Prostate gland (tissue), 2 donors: ENCODE measurements at regions not wholly inside any gene's neighbourhood (a gene's known extent, or its start where the extent isn't known, plus 50 kb on each side); places are given as distances from the start of the nearest gene placed in this dataset.
"Not testable (repeated sequence)": the region's sequence is repeated elsewhere in the genome, so short reads cannot be mapped to it uniquely, and the experiment has no call there.

Experiments used
- DNase-seq: peaks from one replicate; pipeline ENCODE4 v3.0.0-alpha.2; 2019; ENCODE audit warnings: low spot score
- H3K27ac ChIP-seq, 2 donors: fragments of 200-600 bp; sonication (generic); 2 replicates each; pipeline ENCODE4 v1.5.1; 2017 to 2019
- H3K27me3 ChIP-seq: fragments of 200-600 bp; sonication (generic); replicated peaks from 2 replicates; pipeline ENCODE4 v1.5.1; 2019; ENCODE audit not compliant: insufficient read depth
- H3K36me3 ChIP-seq, 2 donors: fragments of 200-600 bp; sonication (generic); 1 replicate in 1 of 2; 2 replicates in 1 of 2; pipeline versions ENCODE4 v1.5.1 to v1.8.1; 2017 to 2019
- H3K4me1 ChIP-seq: fragments of 200-600 bp; sonication (generic); replicated peaks from 2 replicates; pipeline ENCODE4 v1.5.1; 2019
- H3K4me3 ChIP-seq, 2 donors: fragments of 200-600 bp; sonication (generic); 2 replicates each; pipeline ENCODE4 v1.5.1; 2017 to 2019
- H3K9me3 ChIP-seq: fragments of 200-600 bp; sonication (generic); 2 replicates; pipeline ENCODE4 v1.5.1; 2017
- POLR2A ChIP-seq: fragments of 450-650 bp; IDR thresholded peaks from one replicate; pipeline ENCODE4 v1.6.1; 2016; ENCODE audit warnings: antibody characterized with exemption, mild to moderate bottlenecking
- POLR2AphosphoS5 ChIP-seq: sonication (generic); formaldehyde crosslinking; IDR thresholded peaks from one replicate; pipeline ENCODE4 v1.6.1; 2017; ENCODE audit warnings: antibody characterized with exemption
- WGBS: methylation state at CpG from one replicate; pipeline ENCODE4 v1.1.5; 2018; 5-methylcytosine and 5-hydroxymethylcytosine counted together
- intact Hi-C: fragments of 100-400 bp; cut with DNase I; formaldehyde crosslinking; loops from one replicate; pipeline ENCODE4 v1.14.2; 2022
- TF ChIP-seq, protein P1 (sequence below), 4 experiments: fragments of 200-600 bp in 2 of 4; fragments of 450-650 bp in 2 of 4; sonication (generic) in 2 of 4; IDR thresholded peaks; 1 replicate in 3 of 4; 2 replicates in 1 of 4; pipeline ENCODE4 v1.5.1; 2016 to 2019; ENCODE audit warnings: antibody characterized with exemption in 4 of 4, mild to moderate bottlenecking in 2 of 4, moderate library complexity in 2 of 4

DNA sequence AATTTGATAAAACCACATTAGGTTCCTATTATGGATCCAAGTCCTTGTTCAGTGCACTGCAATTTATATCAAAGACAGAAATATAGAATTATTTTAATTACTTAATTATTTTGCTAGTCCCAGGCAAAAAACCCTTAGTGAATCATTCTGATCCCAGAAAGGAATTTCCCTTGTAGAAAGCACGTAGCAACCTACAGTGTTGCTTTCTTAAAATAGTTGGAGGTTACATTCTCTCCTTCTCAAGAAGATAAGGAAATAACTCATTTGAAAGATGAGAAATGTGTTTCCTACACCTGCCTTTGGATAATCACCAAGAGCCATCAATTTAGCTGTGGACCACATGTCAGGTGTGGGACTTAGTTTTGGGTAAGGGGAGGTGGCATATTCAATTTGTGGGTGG lies 434.9 kb downstream of the SHISA9 start:
- no peak for DNase-seq
- WGBS = 72% methylated on average over 1 of the region's 1 CpG
- H3K27ac ChIP-seq = no peak overlapping the region
- intact Hi-C loops = no loop called here
- H3K36me3 ChIP-seq = no peaks in the 10 kb centered on the region
- H3K4me3 ChIP-seq = no peak overlapping the region
- H3K9me3 ChIP-seq = no peaks in the 10 kb centered on the region
- no peaks in the 10 kb centered on the region for H3K4me1 ChIP-seq
- TF ChIP-seq POLR2A = no peak
- TF ChIP-seq POLR2AphosphoS5 = no peak
- TF ChIP-seq, protein P1, sequence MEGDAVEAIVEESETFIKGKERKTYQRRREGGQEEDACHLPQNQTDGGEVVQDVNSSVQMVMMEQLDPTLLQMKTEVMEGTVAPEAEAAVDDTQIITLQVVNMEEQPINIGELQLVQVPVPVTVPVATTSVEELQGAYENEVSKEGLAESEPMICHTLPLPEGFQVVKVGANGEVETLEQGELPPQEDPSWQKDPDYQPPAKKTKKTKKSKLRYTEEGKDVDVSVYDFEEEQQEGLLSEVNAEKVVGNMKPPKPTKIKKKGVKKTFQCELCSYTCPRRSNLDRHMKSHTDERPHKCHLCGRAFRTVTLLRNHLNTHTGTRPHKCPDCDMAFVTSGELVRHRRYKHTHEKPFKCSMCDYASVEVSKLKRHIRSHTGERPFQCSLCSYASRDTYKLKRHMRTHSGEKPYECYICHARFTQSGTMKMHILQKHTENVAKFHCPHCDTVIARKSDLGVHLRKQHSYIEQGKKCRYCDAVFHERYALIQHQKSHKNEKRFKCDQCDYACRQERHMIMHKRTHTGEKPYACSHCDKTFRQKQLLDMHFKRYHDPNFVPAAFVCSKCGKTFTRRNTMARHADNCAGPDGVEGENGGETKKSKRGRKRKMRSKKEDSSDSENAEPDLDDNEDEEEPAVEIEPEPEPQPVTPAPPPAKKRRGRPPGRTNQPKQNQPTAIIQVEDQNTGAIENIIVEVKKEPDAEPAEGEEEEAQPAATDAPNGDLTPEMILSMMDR (IDR thresholded peaks at IDR 0.05) = no peak
- H3K27me3 ChIP-seq = no peaks in the 10 kb centered on the region

DNA sequence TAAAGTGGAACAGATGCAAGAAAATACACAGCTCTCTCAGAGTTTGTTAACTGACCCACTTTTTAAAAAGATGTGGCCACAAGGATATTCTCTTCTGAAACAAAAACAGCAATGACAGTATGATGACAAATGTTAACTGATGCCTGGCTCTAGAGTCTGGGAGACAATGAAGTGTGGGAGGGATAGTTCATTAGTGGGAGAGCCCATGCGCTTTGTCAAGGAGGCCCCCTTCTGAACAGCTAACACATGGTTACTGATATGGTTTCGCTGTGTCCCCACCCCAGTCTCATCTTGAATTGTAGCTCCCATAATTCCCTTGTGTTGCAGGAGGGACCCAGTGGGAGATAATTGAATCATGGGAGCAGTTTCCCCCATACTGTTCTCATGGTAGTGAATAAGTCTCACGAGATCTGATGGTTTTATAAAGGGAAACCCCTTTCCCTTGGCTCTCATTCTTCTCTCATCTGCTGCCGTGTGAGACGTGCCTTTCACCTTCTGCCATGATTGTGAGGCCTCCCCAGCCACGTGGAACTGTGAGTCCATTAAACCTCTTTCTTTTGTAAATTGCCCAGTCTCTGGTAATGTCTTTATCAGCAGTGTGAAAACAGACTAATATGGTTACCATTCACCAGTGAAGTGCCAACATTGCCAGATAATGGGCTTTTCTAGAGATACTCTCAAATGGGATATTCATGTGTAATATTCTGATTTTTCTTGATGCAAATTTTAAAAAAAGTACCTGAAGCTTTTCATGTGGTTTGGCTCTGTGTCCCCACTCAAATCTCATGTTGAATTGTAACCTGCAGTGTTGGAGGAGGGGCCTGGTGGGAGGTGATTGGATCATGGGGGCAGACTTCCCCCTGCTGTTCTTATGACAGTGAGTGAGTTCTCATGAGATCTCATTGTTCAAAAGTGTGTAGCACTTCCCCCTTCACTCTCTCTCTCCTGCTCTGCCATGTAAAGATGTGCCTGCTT lies 435.8 kb downstream of the SHISA9 start:
- intact Hi-C loops, H3K9me3 ChIP-seq: not testable (repeated sequence)

DNA sequence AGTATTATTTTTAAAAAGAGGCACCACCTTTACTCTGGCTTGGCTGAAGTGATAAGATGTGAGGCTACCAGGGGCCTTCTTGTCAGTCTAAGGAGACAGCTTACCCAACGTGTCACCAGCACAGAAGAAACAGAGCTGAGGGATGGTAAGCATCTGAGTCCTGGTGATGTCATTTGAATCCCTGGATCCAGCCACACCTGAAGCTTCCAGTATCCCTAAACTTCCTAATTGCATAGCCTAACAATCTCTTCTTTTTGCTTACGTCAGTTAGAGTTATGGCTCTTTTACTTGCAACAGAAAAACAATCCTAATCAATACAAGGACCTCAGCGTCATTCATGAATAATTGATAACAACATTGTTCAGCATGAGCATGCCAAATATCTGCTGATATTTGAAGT lies 436.6 kb downstream of the SHISA9 start:
- H3K4me3 ChIP-seq = no peak overlapping the region
- intact Hi-C loops = no loop called here
- no peaks in the 10 kb centered on the region for H3K4me1 ChIP-seq
- no peak overlapping the region for H3K27ac ChIP-seq
- no peaks in the 10 kb centered on the region for H3K9me3 ChIP-seq
- no peaks in the 10 kb centered on the region for H3K36me3 ChIP-seq
- H3K27me3 ChIP-seq = no peaks in the 10 kb centered on the region
- no peak for DNase-seq
- no peak for TF ChIP-seq POLR2AphosphoS5
- TF ChIP-seq, protein P1 (IDR thresholded peaks at IDR 0.05) = no peak
- TF ChIP-seq POLR2A = no peak
- 78% methylated on average over 3 of the region's 3 CpGs for WGBS

More for the DNA sequence above, 435.8 kb downstream of the SHISA9 start:
- 80% methylated on average over 6 of the region's 6 CpGs for WGBS
- H3K36me3 ChIP-seq, H3K4me1 ChIP-seq, H3K4me3 ChIP-seq, H3K27ac ChIP-seq, DNase-seq, H3K27me3 ChIP-seq: not testable (repeated sequence)

DNA sequence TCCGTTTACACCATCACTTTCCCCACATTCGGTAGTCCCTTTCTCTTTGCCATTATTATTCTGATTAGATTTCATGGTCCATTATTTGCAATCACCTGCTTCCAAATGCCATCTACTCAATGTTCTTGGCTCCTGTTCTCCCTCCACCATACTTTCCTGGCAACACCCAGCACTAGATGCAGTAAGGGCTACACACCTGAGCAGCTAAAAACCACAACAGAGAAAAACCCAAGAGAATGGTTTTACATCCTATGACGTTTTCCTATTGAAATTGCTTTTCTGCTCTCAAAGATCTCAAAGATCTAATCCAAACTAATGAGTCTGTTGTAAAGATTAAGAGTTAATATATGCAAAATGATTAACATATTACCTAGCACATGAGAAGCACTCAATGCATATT lies 441.3 kb downstream of the SHISA9 start:
- Histone ChIP-seq H3K4me3 (no peak overlapping the region), H3K9me3 (no peaks in the 10 kb centered on the region), H3K27ac (no peak overlapping the region), H3K36me3 (no peaks in the 10 kb centered on the region), H3K27me3 (no peaks in the 10 kb centered on the region), H3K4me1 (no peaks in the 10 kb centered on the region)
- no peak for DNase-seq
- 70% methylated on average over 3 of the region's 3 CpGs for WGBS
- intact Hi-C loops = no loop called here
- no peak for TF ChIP-seq POLR2AphosphoS5
- TF ChIP-seq, protein P1 (IDR thresholded peaks at IDR 0.05) = no peak
- no peak for TF ChIP-seq POLR2A

DNA sequence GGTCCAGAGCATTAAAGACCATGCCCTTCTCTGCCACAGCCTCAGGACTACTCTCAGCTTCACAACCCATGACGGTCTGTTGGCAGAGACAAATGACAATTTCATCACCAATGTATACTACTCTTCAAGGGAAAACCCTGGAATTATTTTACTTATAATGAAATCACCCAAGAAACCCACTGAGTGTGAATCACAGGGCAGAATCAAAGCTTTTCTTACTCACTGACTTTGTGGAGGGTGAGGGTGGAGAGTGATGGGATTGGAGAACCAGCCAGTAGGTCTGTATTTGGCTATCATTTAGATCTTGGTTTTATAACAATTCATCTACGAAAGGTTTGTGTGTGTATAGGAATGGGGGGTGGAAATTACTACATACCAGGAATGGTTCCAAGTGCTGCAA lies 442.6 kb downstream of the SHISA9 start:
- WGBS = 54% methylated on average over 2 of the region's 2 CpGs
- Histone ChIP-seq H3K4me3 (no peak overlapping the region), H3K9me3 (no peaks in the 10 kb centered on the region), H3K36me3 (no peaks in the 10 kb centered on the region), H3K27me3 (no peaks in the 10 kb centered on the region), H3K4me1 (no peaks in the 10 kb centered on the region), H3K27ac (no peak overlapping the region)
- DNase-seq = no peak
- TF ChIP-seq, protein P1 (IDR thresholded peaks at IDR 0.05) = no peak
- TF ChIP-seq POLR2A (no peak), POLR2AphosphoS5 (no peak)
- intact Hi-C loops = no loop called here
